ENCODE measurements at regions not wholly inside any gene's neighbourhood (a gene's known extent, or its start where the extent isn't known, plus 50 kb on each side); places are given as distances from the start of the nearest gene placed in this dataset.
"Not testable (repeated sequence)": the region's sequence is repeated elsewhere in the genome, so short reads cannot be mapped to it uniquely, and the experiment has no call there.

DNA sequence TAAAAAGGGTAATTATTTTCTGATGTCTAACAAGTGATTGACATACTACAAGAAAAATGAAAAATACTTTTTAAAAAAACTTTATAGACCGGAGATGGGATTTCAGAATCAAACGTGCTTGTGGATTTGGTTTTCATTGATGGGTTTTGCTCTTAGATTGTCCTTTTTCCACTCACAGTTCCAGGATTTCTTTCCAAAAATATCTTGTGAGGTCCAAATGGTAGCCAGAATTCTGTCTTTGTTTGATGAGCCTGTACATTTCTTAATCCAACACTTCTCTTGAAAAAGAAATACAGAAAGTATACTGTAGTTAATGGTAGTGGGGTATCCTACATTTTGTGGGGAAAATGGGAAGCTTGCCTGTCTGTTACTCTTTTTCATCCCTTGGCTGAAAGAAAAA is 329.3 kb downstream of the KCNJ2 start:
- Histone ChIP-seq H3K4me1 (ENCODE audit: control insufficient read depth, low read depth, low read length) (peaks cover 22% of the 10 kb centered on the region), H3K9me3 (ENCODE audit: control insufficient read depth, low read depth, low read length) (no peaks in the 10 kb centered on the region), H3K4me3 (ENCODE audit: low read length) (no peak overlapping the region), H3K27me3 (ENCODE audit: control insufficient read depth, insufficient read depth, low read length) (no peaks in the 10 kb centered on the region), H3K36me3 (ENCODE audit: control insufficient read depth, low read depth, low read length) (no peaks in the 10 kb centered on the region), H3K27ac (ENCODE audit: low read length) (no peak overlapping the region), H3K9ac (ENCODE audit: low read length) (no peak overlapping the region)

DNA sequence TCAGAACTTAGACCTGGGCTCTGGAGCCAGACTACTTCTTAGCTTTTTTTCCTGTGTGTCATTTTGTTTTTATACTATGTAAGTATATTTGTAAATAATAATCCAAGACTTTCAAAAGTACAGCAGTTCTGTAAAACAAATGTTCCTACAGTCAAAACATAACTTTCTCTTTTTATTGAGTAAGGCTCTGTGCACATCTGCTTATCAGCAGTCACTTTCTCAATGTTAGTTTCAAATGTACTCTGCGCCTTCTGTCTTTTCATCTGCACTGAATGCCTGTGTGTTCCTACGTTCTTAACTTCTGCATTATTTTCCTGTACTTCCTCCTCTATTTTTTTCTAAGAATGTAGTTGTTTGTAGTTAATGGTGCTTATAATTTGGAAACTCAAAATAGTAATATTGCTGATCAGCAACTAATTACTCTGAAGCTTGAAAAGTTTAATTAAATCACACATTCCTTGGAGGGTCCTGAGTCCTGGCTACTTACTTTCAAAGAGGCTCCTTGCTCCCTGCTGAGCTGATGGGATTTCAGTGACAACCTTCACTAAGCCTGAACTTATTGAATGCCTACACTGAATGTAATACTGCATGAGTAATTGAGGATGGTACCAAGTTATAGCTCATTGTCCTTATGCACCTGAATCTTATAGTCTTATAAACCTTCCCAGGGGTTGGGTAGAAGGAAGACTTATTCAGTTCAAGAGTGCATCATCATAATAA is 329.9 kb downstream of the KCNJ2 start:
- H3K4me1 ChIP-seq (ENCODE audit: control insufficient read depth, low read depth, low read length) = peaks cover 22% of the 10 kb centered on the region

GRCh38 chr17:70503449-70503848 is 334.1 kb downstream of the KCNJ2 start:
- H3K36me3 ChIP-seq (ENCODE audit: control insufficient read depth, low read depth, low read length) = no peaks in the 10 kb centered on the region
- H3K9ac ChIP-seq (ENCODE audit: low read length) = no peak overlapping the region
- no peak overlapping the region for H3K4me3 ChIP-seq (ENCODE audit: low read length)
- H3K27me3 ChIP-seq (ENCODE audit: control insufficient read depth, insufficient read depth, low read length) = no peaks in the 10 kb centered on the region
- H3K27ac ChIP-seq (ENCODE audit: low read length) = no peak overlapping the region
- H3K9me3 ChIP-seq (ENCODE audit: control insufficient read depth, low read depth, low read length) = no peaks in the 10 kb centered on the region
- peaks cover 22% of the 10 kb centered on the region for H3K4me1 ChIP-seq (ENCODE audit: control insufficient read depth, low read depth, low read length)

More for the DNA sequence above, 329.9 kb downstream of the KCNJ2 start:
- Histone ChIP-seq H3K27me3 (ENCODE audit: control insufficient read depth, insufficient read depth, low read length) (no peaks in the 10 kb centered on the region), H3K9me3 (ENCODE audit: control insufficient read depth, low read depth, low read length) (no peaks in the 10 kb centered on the region), H3K4me3 (ENCODE audit: low read length) (no peak overlapping the region), H3K27ac (ENCODE audit: low read length) (no peak overlapping the region), H3K36me3 (ENCODE audit: control insufficient read depth, low read depth, low read length) (no peaks in the 10 kb centered on the region), H3K9ac (ENCODE audit: low read length) (no peak overlapping the region)

- H3K4me3 ChIP-seq (ENCODE audit: low read length) = no peak overlapping the region
- H3K9me3 ChIP-seq (ENCODE audit: control insufficient read depth, low read depth, low read length) = no peaks in the 10 kb centered on the region
- no peaks in the 10 kb centered on the region for H3K27me3 ChIP-seq (ENCODE audit: control insufficient read depth, insufficient read depth, low read length)
- H3K4me1 ChIP-seq (ENCODE audit: control insufficient read depth, low read depth, low read length) = no peaks in the 10 kb centered on the region
- H3K27ac ChIP-seq (ENCODE audit: low read length) = no peak overlapping the region
- no peak overlapping the region for H3K9ac ChIP-seq (ENCODE audit: low read length)
- H3K36me3 ChIP-seq (ENCODE audit: control insufficient read depth, low read depth, low read length) = no peaks in the 10 kb centered on the region
These were observed 341.0 kb downstream of the KCNJ2 start for GRCh38 chr17:70510288-70510687.

- Histone ChIP-seq H3K4me1 (ENCODE audit: control insufficient read depth, low read depth, low read length) (no peaks in the 10 kb centered on the region), H3K9me3 (ENCODE audit: control insufficient read depth, low read depth, low read length) (no peaks in the 10 kb centered on the region), H3K27me3 (ENCODE audit: control insufficient read depth, insufficient read depth, low read length) (no peaks in the 10 kb centered on the region), H3K9ac (ENCODE audit: low read length) (no peak overlapping the region), H3K27ac (ENCODE audit: low read length) (no peak overlapping the region), H3K4me3 (ENCODE audit: low read length) (no peak overlapping the region), H3K36me3 (ENCODE audit: control insufficient read depth, low read depth, low read length) (no peaks in the 10 kb centered on the region)
These were observed 348.5 kb downstream of the KCNJ2 start for GRCh38 chr17:70517816-70518215.

GRCh38 chr17:70519300-70519699 is 350.0 kb downstream of the KCNJ2 start:
- Histone ChIP-seq H3K36me3 (ENCODE audit: control insufficient read depth, low read depth, low read length) (no peaks in the 10 kb centered on the region), H3K9me3 (ENCODE audit: control insufficient read depth, low read depth, low read length) (no peaks in the 10 kb centered on the region), H3K4me1 (ENCODE audit: control insufficient read depth, low read depth, low read length) (no peaks in the 10 kb centered on the region), H3K9ac (ENCODE audit: low read length) (no peak overlapping the region), H3K27ac (ENCODE audit: low read length) (no peak overlapping the region), H3K27me3 (ENCODE audit: control insufficient read depth, insufficient read depth, low read length) (no peaks in the 10 kb centered on the region), H3K4me3 (ENCODE audit: low read length) (no peak overlapping the region)

GRCh38 chr17:70520447-70520846 is 351.1 kb downstream of the KCNJ2 start:
- no peak overlapping the region for H3K27ac ChIP-seq (ENCODE audit: low read length)
- no peaks in the 10 kb centered on the region for H3K27me3 ChIP-seq (ENCODE audit: control insufficient read depth, insufficient read depth, low read length)
- H3K36me3 ChIP-seq (ENCODE audit: control insufficient read depth, low read depth, low read length) = no peaks in the 10 kb centered on the region
- no peak overlapping the region for H3K4me3 ChIP-seq (ENCODE audit: low read length)
- H3K4me1 ChIP-seq (ENCODE audit: control insufficient read depth, low read depth, low read length) = no peaks in the 10 kb centered on the region
- H3K9me3 ChIP-seq (ENCODE audit: control insufficient read depth, low read depth, low read length) = no peaks in the 10 kb centered on the region
- H3K9ac ChIP-seq (ENCODE audit: low read length) = no peak overlapping the region

DNA sequence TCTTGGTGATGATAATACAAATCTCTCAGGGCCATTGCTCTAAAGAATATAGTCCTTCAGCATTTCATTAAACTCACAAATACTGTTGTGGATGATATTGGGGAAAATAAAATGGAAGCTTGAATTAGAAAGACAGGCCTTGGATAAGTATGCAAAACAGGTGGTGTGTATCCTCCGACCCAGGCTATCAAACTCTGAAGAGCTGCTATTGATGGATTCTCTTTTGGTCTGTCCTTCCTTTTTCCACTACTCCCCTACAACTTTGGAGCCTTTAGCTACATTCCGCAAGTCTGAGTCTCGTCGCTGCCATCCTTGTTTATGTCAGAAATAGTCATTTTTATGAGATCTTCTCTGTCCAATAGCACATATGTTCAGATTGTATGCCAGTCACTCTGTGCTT is 351.6 kb downstream of the KCNJ2 start:
- no peaks in the 10 kb centered on the region for H3K36me3 ChIP-seq (ENCODE audit: control insufficient read depth, low read depth, low read length)
- H3K4me3 ChIP-seq (ENCODE audit: low read length) = no peak overlapping the region
- no peaks in the 10 kb centered on the region for H3K27me3 ChIP-seq (ENCODE audit: control insufficient read depth, insufficient read depth, low read length)
- H3K9ac ChIP-seq (ENCODE audit: low read length) = no peak overlapping the region
- H3K27ac ChIP-seq (ENCODE audit: low read length) = no peak overlapping the region
- no peaks in the 10 kb centered on the region for H3K9me3 ChIP-seq (ENCODE audit: control insufficient read depth, low read depth, low read length)
- no peaks in the 10 kb centered on the region for H3K4me1 ChIP-seq (ENCODE audit: control insufficient read depth, low read depth, low read length)

- H3K27ac ChIP-seq (ENCODE audit: low read length) = no peak overlapping the region
- no peaks in the 10 kb centered on the region for H3K36me3 ChIP-seq (ENCODE audit: control insufficient read depth, low read depth, low read length)
- no peaks in the 10 kb centered on the region for H3K27me3 ChIP-seq (ENCODE audit: control insufficient read depth, insufficient read depth, low read length)
- no peaks in the 10 kb centered on the region for H3K4me1 ChIP-seq (ENCODE audit: control insufficient read depth, low read depth, low read length)
- H3K4me3 ChIP-seq (ENCODE audit: low read length) = no peak overlapping the region
- H3K9me3 ChIP-seq (ENCODE audit: control insufficient read depth, low read depth, low read length) = no peaks in the 10 kb centered on the region
- H3K9ac ChIP-seq (ENCODE audit: low read length) = no peak overlapping the region
These were observed 352.5 kb downstream of the KCNJ2 start for GRCh38 chr17:70521821-70522256.

DNA sequence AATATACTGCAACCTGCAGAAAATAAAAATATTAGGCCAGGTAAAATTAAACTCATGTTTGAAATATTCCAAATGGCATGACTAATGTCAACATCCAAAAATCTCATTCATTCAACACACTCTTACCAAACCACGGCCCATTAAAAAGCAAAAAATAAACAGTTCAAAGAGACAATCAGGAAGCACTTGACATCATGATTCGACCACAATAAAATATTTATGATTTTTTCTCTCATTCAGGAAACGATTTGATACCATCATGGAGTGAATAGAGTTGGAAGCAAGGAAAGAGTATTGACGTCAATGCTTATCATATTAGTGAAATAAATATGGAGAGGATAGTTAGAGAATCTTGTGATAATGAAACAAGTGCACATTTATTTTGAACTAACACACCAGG is 354.1 kb downstream of the KCNJ2 start:
- Histone ChIP-seq H3K9me3 (ENCODE audit: control insufficient read depth, low read depth, low read length) (no peaks in the 10 kb centered on the region), H3K9ac (ENCODE audit: low read length) (no peak overlapping the region), H3K36me3 (ENCODE audit: control insufficient read depth, low read depth, low read length) (no peaks in the 10 kb centered on the region)

DNA sequence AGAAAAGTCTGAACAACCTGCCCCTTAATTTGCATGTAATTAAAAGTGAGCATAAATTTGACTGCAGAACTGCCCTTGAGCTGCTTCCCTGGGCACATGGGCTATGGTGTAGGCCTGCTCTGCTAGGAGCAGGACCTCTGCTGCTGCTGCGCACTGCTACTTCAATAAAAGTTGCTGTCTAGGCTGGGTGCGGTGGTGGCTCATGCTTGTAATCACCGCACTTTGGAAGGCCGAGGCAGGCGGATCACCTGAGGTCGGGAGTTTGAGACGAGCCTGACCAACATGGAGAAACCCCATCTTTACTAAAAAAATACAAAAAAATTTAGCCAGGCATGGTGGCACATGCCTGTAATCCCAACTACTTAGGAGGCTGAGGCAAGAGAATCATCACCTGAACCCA is 355.7 kb downstream of the KCNJ2 start:
- not testable (repeated sequence) for H3K9ac ChIP-seq (ENCODE audit: low read length); H3K27ac ChIP-seq (ENCODE audit: low read length); H3K36me3 ChIP-seq (ENCODE audit: control insufficient read depth, low read depth, low read length); H3K4me3 ChIP-seq (ENCODE audit: low read length); H3K27me3 ChIP-seq (ENCODE audit: control insufficient read depth, insufficient read depth, low read length); H3K9me3 ChIP-seq (ENCODE audit: control insufficient read depth, low read depth, low read length); H3K4me1 ChIP-seq (ENCODE audit: control insufficient read depth, low read depth, low read length)

More for the DNA sequence above, 354.1 kb downstream of the KCNJ2 start:
- Histone ChIP-seq H3K27me3 (ENCODE audit: control insufficient read depth, insufficient read depth, low read length) (no peaks in the 10 kb centered on the region), H3K27ac (ENCODE audit: low read length) (no peak overlapping the region), H3K4me1 (ENCODE audit: control insufficient read depth, low read depth, low read length) (no peaks in the 10 kb centered on the region), H3K4me3 (ENCODE audit: low read length) (no peak overlapping the region)

DNA sequence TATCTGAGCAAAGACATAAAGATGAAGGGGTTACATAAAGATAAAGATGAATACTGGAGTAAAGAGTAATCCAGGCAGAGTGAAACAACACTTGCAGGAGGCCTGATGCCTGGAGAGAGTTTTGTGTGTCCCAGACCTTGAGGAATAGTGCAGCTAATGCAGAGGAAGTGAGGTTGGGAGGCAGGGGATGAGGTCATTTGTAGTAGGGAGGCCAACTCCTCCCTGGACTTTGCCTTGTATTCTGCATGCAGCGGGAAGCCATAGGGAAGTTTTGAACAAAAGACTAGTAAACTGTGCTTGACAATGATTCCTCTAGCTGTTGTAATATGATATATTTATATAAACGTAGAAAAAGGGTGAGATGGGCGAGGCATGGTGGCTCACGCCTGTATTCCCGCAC is 356.6 kb downstream of the KCNJ2 start:
- Histone ChIP-seq H3K9ac (ENCODE audit: low read length) (no peak overlapping the region), H3K4me3 (ENCODE audit: low read length) (no peak overlapping the region), H3K36me3 (ENCODE audit: control insufficient read depth, low read depth, low read length) (no peaks in the 10 kb centered on the region), H3K4me1 (ENCODE audit: control insufficient read depth, low read depth, low read length) (no peaks in the 10 kb centered on the region), H3K27ac (ENCODE audit: low read length) (no peak overlapping the region), H3K27me3 (ENCODE audit: control insufficient read depth, insufficient read depth, low read length) (no peaks in the 10 kb centered on the region), H3K9me3 (ENCODE audit: control insufficient read depth, low read depth, low read length) (no peaks in the 10 kb centered on the region)

All from iPS-18a (cell line).